ENCODE measurements at regions not wholly inside any gene's neighbourhood (a gene's known extent, or its start where the extent isn't known, plus 50 kb on each side); places are given as distances from the start of the nearest gene placed in this dataset.

DNA sequence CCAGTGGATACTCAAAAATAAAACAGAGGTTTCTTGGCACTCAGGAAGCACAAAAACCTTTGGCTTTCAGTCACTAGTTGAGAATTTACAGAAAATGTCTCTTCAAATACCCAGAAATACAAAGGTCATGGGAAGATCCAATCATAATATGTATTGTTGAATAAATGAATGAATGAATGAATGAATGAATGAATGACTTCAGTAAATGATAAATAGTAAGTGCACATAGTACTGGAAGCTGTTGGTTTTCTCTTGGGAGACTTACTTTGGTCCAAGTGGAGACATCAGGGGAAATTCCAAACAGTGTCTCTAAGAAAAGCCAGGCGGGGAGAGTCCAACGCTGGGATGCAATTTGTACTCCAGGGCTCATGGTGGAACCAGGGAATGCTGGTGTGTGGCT lies 261.3 kb upstream of the KLHL29 start:
- no peak for DNase-seq

DNA sequence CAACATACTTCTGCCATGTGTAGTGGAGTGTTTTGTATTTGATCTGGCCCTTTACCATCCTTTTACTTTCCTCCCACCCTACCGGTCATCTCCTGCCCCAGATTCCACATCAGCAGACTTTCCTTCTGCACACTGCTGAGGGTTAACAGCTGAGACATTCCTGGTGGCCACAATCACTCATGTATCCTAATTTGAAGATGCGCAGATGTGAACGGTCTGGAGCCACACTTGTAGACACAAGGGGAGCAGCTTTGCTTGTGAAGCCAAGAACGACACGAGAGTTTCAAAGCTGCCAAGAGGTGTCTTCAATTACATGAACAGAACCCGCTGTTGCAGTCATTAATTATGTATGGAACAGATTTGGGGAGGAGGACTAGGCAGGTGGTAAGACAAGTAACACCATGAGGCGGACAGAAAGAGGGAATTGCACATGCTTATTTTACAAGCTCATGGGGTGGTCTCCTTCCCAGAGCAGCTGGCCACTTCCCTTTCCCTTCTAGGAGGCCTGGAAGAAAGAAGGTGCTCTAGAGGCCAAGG lies 260.7 kb upstream of the KLHL29 start:
- no peak for DNase-seq

DNA sequence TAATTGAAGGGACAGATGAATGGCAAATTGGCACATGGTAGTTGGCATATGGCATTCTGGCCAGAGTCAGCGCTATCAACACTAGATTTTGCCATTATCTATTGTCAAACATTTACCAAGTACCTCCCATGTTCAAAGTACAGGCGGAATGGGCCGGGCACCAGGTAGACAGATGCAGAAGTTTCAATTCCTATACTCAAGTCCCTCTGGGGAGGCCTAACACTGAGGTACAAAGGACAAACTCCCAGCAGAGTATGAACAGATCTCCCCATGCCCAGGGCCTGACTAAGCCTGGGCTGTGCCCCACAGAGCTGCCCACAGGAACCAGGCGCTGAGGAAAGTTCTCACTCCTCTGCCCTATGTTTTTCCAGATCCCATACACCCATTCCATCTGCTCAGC lies 257.5 kb upstream of the KLHL29 start:
- DNase-seq: no peak

DNA sequence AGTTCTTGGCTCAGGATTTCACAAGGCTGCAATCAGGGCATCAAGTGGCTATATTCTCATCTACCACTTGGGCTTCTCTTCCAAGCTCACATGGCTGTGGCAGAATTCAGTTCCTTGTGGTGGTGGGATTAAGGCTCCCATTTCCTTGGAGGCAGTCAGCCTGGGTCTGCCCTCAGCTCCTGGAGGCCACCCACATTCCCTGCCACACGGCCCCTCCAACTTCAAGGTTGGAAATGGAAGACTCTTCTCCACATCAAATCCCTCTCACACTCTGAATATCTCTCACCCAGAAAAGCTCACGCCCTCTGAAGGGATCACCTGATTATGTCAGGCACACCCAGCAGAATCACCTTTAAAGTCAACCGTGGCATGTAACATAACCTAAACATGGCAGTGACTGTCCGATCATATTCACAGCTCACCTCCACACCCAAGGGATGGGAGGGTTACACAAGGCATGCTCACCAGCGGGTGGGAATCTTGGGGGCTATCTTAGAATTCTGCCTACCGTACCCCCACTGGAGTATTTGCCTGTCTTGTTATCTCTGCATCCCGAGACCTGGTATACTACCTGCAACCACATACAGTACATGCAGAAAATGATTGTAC lies 256.2 kb upstream of the KLHL29 start:
- DNase-seq: no peak

DNA sequence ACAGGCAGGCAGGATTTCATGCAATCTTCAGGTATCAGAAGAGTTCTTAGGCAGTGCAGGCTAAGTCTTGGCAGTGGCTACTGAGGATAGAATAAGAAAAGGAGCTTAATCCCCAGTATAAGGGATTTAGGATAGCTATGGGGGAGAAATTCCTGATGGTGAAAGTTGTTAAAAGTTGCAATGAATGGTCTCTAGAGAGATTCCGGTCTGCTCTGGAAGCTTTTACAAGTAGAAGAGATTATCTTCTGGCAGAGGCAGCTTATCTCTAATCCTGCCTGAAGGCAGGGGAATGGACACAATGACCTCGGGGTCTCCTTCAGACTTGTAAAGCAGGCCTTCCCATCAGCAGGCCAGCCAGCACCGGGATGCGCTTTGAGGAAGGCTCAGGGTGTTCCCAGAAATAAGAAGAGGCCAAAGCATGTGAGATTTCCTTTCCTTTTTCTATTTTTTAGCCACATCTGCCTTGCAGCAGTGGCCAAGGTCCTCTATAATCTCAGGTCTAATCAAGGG lies 253.9 kb upstream of the KLHL29 start:
- DNase-seq: no peak

DNA sequence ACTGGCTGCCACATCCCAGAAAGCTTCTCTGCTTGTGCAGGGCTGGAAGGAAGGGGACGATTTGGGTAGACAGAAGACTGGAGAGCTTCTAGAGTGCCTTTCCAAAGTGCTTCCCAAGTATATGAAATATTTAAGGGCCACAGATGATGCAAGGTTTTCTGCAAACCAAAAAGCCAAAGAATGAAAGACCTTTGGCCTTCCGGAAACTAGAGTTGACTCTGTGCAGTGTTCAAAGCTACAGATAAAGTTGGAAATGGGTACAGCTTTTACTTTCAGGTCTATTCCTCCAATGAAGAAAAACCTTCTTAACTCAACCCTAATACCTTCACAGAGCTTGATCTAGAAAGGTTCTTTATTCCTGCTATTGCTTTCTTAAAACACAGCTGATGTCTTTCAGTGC lies 253.0 kb upstream of the KLHL29 start:
- no peak for DNase-seq

DNA sequence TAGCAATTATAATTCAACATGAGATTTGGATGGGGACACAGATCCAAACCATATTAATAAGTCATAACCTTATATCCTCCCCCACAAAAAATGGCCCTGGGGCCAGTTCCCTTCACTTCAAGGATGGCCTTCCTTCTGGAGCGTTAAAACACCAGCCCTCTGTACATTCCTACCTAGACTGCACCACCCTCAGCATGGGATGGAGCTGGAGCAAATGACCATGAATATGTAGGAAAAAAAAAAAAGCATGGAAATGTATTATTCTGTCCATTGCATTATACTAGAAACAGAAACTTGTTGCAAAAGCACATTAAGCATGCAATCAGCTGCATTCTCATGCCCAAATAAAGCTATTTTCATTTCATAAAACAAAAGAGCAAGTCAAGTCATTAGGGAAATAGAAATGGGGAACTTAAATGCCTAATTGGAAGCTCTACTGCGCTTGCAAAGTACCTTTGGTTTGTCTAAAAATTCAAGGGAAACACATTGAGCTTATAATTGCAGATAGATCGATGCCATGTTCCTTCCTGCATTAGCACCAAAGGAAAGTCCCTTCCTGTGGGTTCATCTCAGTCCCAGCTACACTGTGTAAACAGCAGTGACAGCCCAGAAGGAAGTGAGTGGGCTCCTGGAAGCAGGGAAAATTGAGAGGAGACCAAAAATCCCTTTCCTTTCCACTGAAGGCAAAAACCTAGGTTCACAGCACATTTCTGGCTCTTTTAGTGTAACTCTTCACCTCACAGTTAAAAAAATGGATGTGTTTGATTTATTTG lies 252.0 kb upstream of the KLHL29 start:
- DNase-seq: no peak

DNA sequence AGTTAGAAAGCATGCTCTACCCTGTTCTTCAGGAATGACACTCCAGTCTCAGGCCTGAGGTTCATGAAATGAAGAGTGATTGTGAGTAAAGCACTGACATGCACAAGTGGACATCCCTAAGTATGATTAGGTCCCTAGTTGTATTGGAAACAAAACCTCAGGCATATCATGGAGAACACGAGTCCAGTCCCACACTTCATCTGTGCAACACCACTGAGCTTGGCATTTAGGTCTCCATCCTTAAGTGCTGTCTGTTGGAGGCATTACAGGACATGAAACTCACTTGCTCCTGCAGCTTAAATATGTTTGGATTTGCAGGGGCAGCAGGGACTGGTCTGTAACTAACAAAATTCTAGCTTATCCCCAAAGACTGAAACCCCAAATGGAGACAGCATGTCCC lies 250.3 kb upstream of the KLHL29 start:
- DNase-seq: no peak

DNA sequence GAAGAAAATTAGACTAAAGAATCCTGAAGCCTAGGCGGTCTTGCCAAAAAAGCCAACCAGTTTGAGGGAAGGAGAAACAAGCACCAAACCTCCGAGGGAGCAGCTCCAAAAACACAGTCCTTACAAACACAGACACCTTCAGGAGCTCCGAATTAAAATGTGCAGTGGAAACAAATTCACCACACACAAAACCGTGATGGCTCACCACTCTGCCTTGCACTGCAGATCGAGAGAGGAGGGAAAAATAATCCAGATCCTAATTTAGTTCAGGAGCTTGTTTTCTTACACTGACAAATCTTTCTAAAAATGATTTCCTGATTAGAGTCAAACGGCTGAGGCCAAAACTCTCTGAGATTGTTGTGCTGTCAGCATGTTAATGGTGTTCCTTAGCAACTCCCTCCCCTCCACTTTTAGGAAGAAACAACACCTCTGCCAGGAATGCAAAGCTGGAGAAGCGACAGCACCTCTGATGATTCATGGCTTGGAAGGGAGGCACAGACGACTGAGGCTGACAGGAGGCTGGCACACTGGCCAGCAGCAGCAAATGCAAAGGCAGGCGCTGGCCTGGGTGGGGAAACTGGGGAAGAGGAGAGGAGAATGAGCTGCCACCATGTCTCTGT lies 249.4 kb upstream of the KLHL29 start:
- DNase-seq: no peak

DNA sequence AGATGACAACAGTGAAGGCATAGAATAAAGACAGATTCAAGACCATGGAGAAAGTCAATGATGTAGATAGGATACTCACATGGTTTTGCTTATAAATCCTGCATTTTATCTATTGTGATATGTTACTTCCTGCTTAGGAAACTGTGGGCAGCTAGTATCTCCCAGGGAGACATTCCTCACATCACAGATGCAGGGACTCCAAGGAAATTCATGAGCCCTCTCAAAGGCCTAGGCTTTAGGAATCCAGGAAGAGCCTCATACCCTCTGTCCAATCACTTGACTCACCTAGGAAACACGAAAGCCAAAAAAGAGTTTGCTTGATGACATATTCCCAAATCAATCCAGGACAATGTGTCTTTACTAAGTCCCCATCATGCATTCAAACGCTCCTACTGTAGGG lies 247.8 kb upstream of the KLHL29 start:
- DNase-seq: no peak

DNA sequence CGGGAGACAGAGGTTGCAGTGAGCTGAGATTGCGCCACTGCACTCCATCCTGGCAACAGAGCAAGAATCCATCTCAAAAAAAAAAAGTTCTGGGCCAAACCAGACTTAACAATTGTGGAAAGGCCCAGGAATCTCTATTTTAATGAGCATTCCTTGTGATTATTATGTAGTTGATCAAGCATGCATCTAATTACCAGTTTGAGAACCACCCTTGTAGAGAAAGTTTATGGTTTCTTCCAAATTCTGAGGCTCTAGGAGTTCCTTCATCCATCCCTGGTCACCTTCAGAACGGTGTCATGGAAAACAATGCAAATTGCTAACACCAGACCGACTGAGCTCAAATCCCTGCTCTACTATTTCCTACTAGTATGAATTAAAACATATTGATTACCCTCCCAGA lies 246.3 kb upstream of the KLHL29 start:
- no peak for DNase-seq

DNA sequence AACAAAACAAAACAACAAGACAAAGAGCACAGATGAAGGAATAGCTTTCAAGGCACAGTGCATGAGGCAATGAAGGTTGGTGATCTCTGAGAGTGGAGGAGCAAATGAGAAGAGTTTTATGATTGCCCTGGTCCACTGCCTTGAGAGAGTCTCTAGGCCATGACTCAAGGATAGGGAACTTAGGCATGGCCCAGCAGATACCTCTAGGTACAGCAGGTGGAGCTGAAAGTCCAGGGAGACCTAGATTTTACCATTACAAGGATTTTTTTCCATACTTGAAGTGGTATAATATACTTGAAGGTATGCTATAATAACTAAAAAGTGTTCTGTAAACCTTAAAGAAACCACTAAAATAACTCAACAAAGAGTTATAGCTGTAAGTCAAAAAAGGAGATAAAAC lies 239.5 kb upstream of the KLHL29 start:
- DNase-seq: no peak

DNA sequence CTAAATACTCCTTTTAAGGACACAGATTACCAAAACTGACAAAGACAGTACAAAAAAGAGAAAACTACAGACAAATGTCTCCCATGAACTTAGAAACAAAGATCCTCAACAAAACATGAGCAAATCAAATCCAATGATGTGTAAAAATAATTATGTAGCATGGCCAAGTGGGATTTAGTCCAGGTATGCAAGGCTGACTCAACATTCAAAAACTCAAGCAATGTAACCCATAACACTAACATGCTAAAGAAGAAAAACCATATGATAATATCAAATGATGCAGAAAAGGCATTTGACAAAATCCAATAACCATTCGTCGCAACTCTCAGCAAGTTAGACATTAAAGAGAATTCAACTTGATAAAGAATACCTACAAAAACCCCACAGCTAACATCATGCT lies 239.0 kb upstream of the KLHL29 start:
- no peak for DNase-seq

DNA sequence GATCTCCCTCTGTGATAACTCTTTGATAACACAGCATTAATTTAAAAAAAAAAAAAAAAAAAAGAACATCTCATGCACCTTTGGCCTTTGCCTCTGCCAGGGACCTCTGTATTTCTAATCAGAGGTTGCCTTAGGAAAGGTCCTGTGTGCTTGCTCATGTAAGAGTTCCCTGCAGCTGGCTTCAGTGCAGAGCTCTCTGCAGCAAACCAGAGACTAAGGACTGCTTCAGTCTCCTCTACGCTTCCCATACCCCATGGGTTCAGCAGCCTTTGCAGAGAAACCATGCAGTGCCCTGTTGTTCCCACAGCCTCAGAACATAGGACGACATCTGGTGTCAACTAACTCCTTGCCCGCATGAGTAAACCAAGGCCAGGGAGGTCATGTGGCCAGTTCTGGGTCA lies 236.6 kb upstream of the KLHL29 start:
- no peak for DNase-seq

DNA sequence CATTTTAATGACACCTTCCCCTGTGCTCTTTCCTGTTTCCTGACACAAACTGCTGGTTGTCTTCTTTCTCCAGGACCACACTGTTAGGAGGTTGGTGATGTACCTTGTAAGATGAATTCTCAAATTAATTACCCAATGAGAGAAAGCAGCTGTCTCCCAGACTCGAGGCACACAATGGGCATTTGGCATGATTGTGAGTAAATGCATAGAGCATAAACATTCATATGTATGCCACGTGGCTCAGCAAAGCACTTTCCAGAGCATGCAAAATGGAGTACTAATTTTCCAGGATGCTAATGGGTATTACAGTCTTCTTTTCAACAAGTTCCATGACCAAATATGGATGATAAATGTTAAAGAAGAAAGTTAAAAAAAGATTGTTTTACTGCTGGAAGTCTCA lies 235.2 kb upstream of the KLHL29 start:
- DNase-seq: no peak

DNA sequence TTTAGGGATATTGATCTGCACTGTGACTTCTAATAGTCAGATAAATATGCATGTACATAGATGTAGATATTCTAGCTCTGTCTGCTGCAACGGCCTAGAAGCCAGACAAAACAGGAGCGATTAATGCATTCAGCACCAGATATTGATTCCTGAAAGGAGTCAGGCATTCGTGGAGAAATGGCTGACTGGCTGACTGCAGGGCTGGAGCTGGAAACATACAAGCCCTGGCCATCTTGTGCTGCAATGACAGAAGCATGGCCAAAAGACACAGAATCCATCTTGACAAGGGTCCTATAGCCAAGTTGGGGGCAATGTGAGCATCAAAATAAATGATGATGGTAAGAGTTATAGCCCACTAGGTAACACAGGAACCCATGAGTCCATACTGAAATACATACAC lies 231.5 kb upstream of the KLHL29 start:
- DNase-seq: no peak

DNA sequence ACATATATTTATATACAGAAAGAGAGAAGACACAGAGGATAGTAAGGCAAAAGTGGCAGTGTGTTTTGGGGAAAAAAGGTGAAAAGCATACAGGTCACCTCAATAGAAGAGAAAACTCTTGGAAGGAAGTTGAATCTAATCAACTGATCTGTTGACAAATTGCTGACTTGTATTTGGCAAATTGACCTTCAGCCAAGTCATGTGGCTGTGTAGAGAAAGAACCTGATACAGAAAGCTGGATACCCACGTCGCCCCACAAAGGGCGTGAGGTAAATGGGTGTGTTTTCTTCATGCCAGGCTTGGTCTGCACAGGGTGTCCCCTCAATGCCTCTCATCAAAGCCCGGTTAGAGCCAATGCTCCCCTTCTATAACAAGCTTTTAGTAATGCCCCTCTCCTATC lies 230.0 kb upstream of the KLHL29 start:
- DNase-seq: no peak

DNA sequence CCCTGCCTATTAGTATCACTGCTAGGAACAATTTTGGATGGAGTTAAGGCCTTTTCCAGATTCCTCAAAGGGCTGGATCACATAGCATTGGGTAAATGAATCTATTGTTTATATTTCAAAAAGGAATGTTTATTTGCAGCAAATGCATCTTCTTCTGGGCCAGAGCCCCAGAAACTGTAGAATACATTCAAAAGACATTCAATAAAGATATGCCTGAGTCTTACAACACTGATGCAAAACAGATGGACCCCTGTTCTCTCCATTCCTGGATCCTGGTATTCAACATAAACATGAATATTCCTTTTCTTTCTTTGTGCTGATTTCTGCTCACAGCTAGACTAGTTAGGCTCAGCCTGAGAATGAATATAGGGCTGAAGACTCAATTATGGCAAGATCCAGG lies 227.2 kb upstream of the KLHL29 start:
- DNase-seq: no peak

DNA sequence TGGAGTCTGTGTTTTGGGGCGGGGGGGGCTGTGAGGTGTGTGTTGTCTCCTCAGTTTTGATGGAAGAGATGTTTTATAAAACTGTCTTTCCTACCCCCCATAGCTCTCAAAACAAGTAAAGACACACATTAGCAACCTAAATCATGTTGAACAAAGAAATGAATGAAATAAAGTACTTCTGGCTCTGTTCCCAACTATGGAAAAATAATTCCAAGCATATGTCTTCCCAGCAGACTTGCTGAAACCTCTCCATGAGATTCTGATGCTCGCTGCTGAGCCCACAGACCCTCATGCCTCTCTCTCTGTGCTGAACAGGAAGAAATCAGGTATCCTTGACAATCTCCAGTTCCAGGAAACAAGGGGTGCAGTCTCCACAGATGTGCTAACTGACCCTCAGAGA lies 226.7 kb upstream of the KLHL29 start:
- DNase-seq: no peak

DNA sequence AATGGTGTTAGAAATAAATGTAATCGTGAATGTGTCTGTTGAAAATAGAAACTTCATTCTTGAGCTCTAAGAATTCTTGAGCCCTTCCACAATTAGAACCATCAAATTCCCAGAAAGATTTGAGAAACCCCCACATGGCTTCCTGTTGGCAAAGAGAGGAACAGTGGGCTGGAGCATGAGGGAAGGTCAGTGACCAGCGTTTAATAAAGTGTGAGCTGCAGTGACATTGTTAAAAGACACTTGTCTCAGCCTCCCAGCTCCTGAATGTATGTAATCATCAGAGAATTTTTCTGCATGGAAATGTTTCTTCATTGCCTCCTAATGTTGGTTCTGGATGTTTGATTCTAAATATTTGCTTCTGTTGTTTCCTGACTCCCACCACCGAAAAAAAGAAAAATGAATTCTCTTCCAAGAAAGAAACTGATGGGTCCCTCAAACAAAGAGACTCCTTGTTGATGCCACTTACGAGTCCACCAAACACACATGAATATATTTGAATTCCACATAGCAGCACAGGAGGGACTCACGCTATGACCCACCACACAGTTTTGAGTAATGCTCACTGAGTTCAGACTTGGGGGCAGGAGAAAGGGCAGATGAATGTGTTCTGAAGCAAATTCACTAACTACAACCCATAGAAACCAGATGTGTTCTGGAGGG lies 225.1 kb upstream of the KLHL29 start:
- no peak for DNase-seq

DNA sequence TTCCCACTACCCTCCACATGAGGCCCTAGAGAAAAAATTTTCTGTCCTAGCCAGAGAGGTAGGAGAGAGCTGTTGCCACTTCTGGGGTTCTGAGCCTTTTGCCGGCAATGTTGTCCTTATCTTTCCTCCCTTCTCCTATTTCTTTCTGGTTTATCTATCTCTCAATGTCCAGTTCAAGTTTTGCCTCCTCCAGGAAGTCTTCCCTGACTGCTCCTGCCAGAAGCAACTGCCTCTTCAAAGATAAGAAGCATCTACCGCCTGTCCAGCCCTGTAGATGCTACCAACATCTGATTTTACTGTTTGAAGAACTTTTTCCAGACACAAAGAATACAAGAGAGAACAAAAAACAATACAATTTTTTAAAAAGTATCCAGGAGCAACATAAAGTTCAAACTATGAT lies 220.8 kb upstream of the KLHL29 start:
- no peak for DNase-seq

DNA sequence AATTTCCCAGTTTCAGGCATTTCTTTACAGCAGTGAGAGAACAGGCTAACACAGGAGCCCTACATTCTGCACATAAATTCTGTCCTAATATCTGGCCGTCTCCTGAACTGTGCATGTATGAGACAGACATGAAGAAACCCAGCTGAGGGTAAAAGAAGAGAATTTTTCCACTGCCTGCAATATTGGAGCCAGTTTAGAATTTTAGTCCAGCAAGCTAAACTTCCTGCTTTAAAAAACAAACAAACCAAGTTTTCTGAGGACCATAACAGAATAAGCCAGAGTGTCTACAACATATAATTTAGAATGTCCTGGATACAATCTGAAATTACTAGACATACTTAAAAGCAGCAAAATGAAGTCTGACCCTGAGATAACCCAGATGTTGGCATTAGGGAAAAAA lies 215.1 kb upstream of the KLHL29 start:
- no peak for DNase-seq

DNA sequence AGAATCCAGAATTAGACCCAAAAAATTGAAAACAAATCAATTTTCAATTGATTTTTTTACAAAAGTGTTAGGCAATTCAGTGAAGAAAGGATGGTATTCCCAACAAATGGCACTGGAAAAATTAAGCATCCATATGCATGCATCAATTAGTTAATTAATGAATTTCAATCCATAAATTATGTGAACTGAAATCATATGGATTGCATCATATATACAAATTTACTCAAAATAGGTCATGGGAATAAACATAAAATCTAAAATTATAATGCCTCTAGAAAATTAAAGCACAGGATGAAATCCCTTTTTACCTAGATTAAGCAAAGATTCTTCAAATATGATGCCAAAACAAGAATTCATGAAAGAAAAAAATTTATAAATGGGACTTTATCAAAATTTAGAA lies 213.9 kb upstream of the KLHL29 start:
- DNase-seq: no peak

DNA sequence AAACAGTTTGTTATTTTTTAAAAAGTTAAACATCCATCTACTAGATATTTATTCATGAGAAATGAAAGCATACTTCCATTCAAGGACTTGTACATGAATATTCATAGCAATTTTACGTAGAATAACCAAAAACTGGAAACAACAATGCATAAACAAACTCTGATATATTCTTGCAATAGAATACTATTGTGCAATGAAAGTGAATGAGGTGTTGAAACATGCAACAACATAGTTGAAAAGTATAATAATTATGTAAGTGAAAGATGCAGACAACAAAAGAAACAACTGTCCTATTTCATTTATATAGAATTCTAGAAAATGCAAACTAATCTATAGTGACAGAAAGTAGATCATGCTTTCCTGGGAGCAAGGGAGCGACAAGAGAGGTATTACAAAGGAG lies 206.6 kb upstream of the KLHL29 start:
- DNase-seq: no peak

All from activated T-cell treated with anti-CD3 and anti-CD28 coated beads for 4 hours (primary cell).